Adrenal gland (tissue), 9 donors: ENCODE measurements at regions not wholly inside any gene's neighbourhood (a gene's known extent, or its start where the extent isn't known, plus 50 kb on each side); places are given as distances from the start of the nearest gene placed in this dataset.

Source experiments
- DNase-seq, 7 donors: peaks; one replicate each; pipeline ENCODE4 v3.0.0-alpha.2; 2019 to 2020
- H3K27ac ChIP-seq, 5 donors: fragments of 200-600 bp; sonication (generic) in 4 of 5; 1 replicate in 3 of 5; 2 replicates in 2 of 5; pipeline versions ENCODE4 v1.5.1 to v1.8.0; 2016 to 2020; ENCODE audit warnings: mild to moderate bottlenecking in 1 of 5
- H3K27me3 ChIP-seq: fragments of 200-600 bp; 2 replicates; pipeline ENCODE4 v1.8.0; 2021
- H3K36me3 ChIP-seq, 2 donors: fragments of 200-600 bp; replicated peaks in 1 of 2; 1 replicate in 1 of 2; 2 replicates in 1 of 2; pipeline versions ENCODE4 v1.5.1 to v1.8.0; 2018 to 2022
- H3K4me1 ChIP-seq, 2 donors: fragments of 200-600 bp; replicated peaks in 1 of 2; 1 replicate in 1 of 2; 2 replicates in 1 of 2; pipeline versions ENCODE4 v1.5.1 to v1.8.0; 2018 to 2021
- H3K4me3 ChIP-seq, 4 donors: fragments of 200-600 bp; sonication (generic) in 3 of 4; one replicate each; pipeline ENCODE4 v1.5.1; 2016 to 2018
- H3K9me3 ChIP-seq, 3 donors: fragments of 200-600 bp; sonication (generic) in 1 of 3; replicated peaks in 1 of 3; 1 replicate in 2 of 3; 2 replicates in 1 of 3; pipeline versions ENCODE4 v1.5.1 to v1.8.0; 2016 to 2021
- CTCF ChIP-seq, 6 experiments: fragments of 450-650 bp in 4 of 6; fragments of 200-600 bp in 2 of 6; sonication (generic) in 1 of 6; IDR thresholded peaks; 1 replicate in 5 of 6; 2 replicates in 1 of 6; pipeline versions ENCODE4 v1.5.1 to v1.8.0; 2016 to 2021; ENCODE audit warnings: antibody characterized with exemption in 6 of 6, mild to moderate bottlenecking in 2 of 6, moderate library complexity in 1 of 6
- POLR2A ChIP-seq, 2 donors: fragments of 450-650 bp; IDR thresholded peaks; one replicate each; pipeline ENCODE4 v1.6.1; 2017; ENCODE audit warnings: antibody characterized with exemption in 2 of 2, mild to moderate bottlenecking in 2 of 2, moderate library complexity in 1 of 2
- WGBS, 4 donors: extraction: QIAGEN DNeasy Blood & Tissue Kit in 2 of 4; methylation state at CpG; one replicate each; pipeline versions ENCODE4 v1.1.5 to v1.1.7; 2013 to 2017; 5-methylcytosine and 5-hydroxymethylcytosine counted together
- intact Hi-C, 2 donors: fragments of 100-400 bp; cut with DNase I; formaldehyde crosslinking; loops; one replicate each; pipeline versions ENCODE4 v1.14.1 to v1.15.0; 2022 to 2023
- donor health status: healthy with polysubstance abuse.
- donor health status: Bipolar disorder and iron deficiency.
- donor health status: DM: yes; HTN: yes; CAD: no.
- donor health status: DM: no; HTN: no; CAD: no.
- donor health status: DM: no; HTN: no; CAD: no.

GRCh38 chr4:54607067-54607466 lies 50.7 kb upstream of the KIT start:
- Histone ChIP-seq H3K4me1 (no peaks in the 10 kb centered on the region), H3K4me3 (no peak overlapping the region), H3K27ac (no peak overlapping the region), H3K27me3 (no peaks in the 10 kb centered on the region), H3K36me3 (no peaks in the 10 kb centered on the region), H3K9me3 (no peaks in the 10 kb centered on the region)
- no peak for DNase-seq
- intact Hi-C loops: no loop called here
- 55 to 74% (median 62%) methylated on average over 2 of the region's 2 CpGs for WGBS, 4 donors
- TF ChIP-seq POLR2A (IDR thresholded peaks at IDR 0.05): no peak
- no peak for TF ChIP-seq CTCF (IDR thresholded peaks at IDR 0.05)

- DNase-seq: no peak
- TF ChIP-seq POLR2A (IDR thresholded peaks at IDR 0.05): no peak
- intact Hi-C loops: no loop called here
- no peaks in the 10 kb centered on the region for H3K36me3 ChIP-seq
- H3K27ac ChIP-seq: no peak overlapping the region
- H3K4me3 ChIP-seq: no peak overlapping the region
- no peaks in the 10 kb centered on the region for H3K9me3 ChIP-seq
- H3K4me1 ChIP-seq: no peaks in the 10 kb centered on the region
- H3K27me3 ChIP-seq: no peaks in the 10 kb centered on the region
Observed at GRCh38 chr4:54607521-54607920, 50.2 kb upstream of the KIT start.
